HG03378 (cell line): ENCODE measurements at regions not wholly inside any gene's neighbourhood (a gene's known extent, or its start where the extent isn't known, plus 50 kb on each side); places are given as distances from the start of the nearest gene placed in this dataset.
"Not testable (repeated sequence)": the region's sequence is repeated elsewhere in the genome, so short reads cannot be mapped to it uniquely, and the experiment has no call there.

Experiments
- ATAC-seq: cut with Tn5 transposase; IDR thresholded peaks from one replicate; pipeline ENCODE4 v1.9.1; 2021; ENCODE audit warnings: mild to moderate bottlenecking, moderate library complexity; ENCODE audit not compliant: unreplicated experiment

DNA sequence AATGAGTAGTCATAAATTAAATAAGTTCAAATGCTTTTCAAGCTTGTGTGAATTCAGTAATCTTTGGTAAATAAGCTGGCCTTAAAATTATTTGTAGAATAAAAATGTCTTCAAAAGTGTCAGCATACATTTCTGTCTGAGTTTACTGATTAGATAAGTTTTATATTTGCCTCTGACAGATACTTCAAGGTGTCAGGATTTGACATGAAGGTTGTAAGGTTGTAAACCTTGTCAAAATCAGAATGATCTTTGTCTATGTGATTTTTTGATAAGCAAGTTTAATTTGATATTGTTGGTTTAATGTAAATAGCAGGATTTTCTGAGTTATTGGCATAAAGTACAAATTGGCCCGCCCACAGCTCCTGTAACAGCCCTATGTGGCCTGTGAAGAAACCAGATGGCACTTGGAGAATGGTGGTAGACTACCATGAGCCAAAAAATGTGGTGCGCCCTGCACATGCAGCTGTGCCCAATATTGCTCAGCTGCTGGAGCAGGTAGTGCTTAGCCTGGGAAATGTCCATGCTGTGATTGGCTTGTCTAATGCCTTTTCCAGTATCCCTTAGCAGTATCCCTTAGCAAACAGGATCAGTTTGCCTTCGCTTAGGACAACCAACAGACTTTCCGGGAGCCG is 188.0 kb upstream of the SPHKAP start:
- ATAC-seq = no peak

DNA sequence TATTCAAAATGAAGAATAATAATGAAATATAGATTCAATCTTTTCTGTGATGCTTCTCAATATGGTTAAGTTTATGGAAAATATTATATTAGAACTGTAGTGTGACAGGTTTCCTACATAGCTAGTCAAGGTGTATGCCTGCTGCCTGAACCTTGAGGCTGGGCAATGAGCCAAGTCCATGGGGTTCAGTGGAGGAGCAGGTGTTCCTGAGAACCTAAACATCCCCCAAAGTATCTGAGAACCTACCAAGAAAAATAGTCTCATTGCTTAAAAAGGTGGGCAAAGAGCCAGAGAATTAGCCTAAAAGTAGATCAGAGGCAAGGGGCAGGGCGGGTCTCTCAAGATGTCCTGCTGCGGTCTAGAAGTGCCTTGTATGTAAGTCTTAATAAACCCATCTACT is 185.9 kb upstream of the SPHKAP start:
- ATAC-seq = no peak

DNA sequence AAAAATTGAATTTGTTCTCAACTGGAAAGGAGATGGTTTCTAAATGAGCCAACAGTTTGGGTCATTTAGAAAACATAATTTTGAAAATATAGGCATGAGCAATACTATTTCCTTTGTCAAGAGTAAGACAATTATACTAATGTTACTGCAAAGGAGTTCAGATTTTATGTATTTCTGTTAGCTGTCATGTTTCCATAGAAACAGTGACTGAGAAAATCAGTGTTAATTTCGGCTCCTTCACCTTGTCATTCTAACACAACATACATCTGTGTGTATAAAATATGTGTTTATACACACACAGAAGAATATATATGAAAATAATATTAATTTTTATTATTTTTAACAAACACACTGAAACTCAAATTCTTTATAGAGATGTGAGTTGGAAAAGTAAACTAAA is 178.0 kb upstream of the SPHKAP start:
- ATAC-seq = no peak

DNA sequence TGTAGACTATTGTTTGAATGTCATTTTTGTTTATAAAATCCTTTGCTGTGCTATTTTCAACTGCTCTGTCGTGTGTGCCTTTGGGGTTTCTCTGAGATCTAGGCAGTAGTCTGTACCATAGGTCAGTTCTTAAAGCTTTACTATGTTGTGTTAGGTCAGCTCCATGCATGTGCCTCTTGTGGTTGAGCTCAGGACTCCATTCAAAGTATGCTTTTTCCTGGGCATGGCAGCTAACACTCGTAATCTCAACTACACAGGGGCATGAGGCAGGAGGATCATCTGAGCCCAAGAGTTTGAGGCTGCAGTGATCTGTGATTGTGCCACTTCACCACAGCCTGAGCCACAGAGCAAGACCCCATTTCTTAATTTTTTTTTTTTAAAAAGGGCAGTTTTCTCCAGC is 174.4 kb upstream of the SPHKAP start:
- ATAC-seq = no peak

DNA sequence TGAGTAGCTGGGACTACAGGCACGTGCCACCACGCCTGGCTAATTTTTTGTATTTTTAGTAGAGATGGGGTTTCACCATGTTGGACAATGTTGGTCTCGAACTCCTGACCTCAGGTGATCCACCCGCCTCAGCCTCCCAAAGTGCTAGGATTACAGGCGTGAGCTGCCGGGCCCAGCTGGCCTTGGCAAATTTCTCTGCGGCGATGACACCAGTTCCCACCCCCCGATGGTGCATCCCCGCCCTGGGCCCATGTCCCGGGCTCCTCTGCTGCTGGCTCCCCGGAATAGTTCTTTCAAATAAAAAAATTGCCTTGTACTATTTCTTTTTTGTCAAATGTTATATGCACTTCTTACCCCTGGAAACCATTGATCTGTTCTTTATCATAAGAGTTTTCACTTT is 171.5 kb upstream of the SPHKAP start:
- ATAC-seq = not testable (repeated sequence)

DNA sequence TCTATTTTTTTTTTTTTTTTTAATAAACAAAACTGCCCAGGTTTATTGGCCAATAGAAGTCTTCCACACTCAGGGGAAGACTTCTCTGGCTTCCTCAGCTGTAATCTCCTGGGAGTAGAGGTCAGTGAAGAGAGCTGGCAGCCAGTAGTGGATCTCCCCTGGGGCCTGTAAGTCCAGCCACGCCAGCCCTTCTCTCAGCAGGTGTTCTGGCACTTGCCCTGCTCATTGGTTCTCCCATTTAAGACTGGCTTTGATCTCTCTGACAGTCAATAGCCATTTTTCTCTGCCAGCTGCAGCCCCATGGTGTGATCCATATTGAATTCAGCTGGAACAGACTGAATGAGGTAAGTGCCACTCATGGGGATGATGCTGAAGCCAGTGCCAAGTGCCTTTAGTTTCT is 170.6 kb upstream of the SPHKAP start:
- ATAC-seq = no peak

DNA sequence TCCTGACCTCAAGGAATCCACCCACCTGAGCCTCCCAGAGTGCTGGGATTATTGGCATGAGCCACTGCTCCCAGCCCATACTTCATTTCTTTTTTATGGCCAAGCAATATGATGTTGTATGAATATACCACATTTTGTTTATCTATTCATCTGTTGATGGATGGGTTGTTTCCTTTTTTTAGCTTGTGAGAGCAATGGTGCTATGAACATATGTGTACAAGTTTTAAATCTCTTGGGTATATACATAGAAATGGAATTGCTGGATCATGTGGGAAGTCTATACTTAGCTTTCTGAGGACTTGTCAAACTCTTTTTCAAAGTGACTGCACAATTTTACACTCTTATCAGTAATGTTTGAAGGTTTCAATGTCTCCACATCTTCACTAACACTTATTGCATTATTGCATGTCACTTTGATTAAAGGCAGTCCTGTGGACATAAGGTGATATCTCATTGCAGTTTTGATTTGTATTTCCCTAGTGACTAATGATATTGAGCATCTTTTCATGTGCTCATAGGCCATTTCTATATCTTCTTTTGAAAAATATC is 167.1 kb upstream of the SPHKAP start:
- no peak for ATAC-seq

DNA sequence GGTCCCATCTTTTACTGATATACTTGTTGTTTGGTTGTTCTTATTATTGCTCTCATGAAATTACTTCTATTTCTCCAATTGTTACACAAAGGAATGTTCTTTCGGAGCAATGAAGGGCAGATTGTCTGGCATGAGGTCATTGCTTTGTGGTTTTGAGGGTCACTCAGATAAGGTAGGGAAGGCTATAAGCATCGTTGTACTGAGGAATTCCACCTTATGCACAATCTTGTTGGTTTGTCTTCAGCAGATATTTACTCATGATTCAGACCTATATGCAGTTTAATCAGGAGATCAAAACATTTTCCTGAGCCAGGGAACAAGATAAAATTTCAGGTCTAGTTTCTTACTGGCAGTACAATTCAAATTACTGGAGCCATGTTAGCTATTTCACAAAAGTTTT is 163.0 kb upstream of the SPHKAP start:
- ATAC-seq = no peak

DNA sequence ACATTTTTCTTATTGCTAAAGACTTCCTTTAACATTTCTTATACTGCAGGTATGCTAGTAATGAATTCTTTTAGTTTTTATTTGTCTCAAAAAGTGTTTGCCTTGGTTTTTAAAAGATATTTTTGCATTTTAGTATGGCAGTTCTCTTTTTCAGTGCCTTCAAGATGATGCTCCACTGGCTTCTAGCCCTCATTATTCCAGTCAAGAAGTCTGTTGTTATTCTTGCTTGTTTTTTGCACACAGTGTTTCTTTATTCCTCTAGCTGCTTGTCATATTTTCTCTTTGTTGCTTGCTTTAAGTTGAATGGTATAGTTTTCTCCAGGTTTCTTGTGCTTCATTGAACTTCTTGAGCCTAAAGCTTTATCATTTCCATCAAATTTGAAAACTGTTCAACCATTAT is 158.0 kb upstream of the SPHKAP start:
- ATAC-seq = no peak

DNA sequence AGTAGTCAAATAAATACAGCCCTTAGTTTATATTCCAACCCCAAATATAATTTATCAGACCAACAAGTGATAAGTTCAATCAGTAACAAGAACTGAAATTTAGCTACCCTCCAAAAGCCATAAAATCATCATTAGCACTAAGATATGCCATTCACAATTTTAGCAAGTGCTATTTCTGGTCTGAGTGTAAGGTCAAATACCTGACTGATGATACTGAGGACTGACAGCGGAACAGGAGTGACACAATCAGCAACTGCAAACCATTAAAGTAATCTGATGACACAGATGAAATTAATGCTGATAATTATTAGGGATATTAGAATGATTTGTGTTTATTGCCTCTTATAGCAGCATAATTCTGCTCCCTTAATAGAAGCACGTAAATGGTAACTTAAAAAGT is 152.7 kb upstream of the SPHKAP start:
- ATAC-seq = no peak

DNA sequence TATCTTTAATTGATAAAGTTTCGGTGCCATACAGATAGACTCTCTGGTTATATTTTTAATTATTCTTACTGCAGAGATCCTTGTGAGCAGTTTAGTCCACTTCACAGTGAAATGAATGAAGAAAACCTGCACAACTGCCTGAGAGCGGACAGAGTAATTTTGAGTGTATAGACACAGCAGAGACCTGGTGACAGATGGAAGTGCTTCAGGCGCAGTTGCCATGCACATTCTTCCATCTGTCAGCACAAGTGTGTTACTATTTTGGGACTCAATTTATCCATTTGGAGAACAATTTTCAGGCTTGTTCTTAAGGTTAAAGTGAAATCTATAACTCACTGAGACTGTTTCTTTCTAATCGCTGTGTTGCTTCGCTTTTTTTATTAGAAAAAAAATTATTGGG is 147.8 kb upstream of the SPHKAP start:
- no peak for ATAC-seq

DNA sequence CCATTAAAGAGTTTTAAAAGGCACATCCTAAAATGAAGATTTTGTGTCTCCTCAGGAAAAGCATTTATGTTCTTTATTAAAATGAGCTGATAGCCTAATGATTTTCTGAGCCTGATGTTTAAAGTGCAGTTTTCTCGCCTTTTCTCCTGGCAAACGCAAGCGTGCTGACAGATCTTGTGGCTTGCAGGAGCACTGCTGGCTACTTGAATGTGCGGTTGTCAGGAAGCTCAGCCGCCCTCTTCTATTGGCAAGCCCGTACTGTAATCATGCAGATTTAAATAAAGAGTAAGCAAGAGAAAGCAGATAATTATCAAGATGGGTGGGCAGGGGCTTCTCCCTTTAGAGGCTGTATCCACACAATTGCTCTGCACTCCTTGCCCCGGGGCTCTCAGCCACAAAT is 139.5 kb upstream of the SPHKAP start:
- ATAC-seq = no peak

DNA sequence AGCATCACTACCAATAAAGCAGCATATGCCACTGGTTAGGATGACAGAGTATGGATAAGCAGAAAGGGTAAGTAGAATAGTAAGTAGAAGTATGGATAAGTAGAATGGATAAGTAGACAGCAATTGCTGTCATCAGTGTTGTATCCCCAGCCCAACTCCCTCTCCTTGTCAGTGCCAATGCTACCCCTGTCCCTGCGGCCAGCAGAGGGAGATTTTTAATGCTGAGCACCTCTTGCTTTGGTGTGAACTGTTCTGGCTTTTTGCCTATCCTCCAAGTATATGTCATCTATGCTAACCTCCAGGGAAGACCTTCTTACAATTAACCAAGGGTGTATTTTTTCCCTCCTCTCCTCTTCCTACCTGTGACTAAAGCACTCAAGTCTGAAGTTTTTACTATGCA is 136.7 kb upstream of the SPHKAP start:
- ATAC-seq = no peak

DNA sequence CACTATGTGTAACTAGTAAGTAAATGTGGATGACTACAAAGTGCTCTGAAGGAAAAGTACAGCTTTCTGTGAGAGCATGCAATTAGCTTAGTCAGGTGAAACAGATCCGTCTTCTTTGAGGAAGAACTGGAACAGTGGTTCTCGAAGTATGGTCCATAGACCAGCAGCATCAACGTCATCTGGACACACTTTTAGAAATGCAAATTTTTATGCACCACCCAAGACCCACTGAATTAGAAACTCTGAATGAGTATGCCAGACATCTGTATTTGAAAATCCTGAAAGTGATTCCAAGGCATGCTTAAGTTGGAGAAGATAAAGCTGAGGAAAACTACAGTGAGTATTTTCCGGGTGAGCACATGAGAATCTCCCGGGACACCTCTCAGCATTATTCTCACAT is 130.7 kb upstream of the SPHKAP start:
- no peak for ATAC-seq

DNA sequence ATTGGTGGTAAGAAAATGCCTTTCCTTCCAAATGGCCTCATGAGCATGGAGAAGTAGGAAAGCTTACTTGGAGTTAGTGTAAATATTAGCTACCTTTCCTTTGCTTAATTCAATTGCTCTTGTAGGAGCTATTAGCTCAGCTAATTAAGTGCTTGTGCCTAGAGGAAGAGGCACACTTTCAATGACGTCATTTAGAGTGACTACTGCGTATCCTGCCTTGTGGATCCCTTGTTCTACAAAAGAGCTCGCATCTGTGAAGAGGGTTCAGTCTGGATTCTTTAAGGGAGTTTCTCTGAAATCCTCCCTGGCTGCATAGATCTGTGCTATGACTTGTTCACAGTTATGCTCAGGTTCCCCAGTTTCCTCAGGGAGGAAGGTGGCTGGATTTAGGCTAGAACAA is 122.5 kb upstream of the SPHKAP start:
- ATAC-seq = no peak

DNA sequence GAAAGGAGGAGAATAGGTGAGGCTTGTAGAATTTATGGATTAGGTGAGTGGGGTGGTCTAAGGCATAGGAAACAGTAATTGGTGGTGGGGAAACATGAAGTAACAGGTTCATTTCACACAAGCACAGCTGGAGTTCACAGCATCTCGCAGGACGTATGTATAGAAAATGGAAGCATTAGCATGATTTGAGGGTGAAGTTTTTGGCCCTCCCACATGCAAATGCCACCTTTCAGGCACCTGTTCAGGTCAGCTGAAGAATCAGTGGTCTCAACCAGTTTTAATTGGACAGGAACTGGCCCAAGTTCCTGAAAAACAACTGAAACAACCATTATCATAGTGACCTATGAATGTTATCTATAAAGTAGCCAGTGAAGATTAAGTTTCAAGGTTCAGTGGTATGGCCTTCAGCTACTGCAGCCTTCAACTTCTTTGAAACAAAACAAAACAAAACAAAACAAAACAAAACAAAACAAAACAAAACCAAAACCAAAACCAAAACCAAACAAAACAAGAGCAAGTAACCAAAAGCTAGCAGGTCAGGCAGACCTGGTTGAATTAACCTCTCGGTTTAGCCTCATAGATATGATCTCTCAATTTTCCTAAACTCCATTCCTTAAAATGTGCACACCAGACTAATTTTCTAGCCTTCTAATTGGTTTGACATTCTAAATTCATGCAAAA is 102.1 kb upstream of the SPHKAP start:
- no peak for ATAC-seq

DNA sequence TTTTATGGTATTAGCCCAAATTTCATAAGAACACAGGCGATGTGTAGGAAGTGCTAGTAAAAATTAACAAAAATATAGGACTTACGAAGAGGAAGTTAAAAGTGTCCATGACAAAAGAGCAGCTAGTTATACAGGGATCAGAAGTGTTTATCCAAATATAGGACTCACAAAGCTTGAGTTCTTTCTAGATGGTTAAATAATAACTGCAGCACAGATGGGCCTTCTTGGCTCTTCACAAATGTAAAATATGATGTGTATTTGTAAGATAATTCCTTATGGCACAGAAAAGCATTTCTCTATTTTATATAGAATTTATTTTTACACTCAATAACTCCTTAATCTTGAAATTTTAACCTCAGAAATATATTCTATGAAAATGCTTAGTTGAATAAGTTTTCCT is 100.9 kb upstream of the SPHKAP start:
- no peak for ATAC-seq

DNA sequence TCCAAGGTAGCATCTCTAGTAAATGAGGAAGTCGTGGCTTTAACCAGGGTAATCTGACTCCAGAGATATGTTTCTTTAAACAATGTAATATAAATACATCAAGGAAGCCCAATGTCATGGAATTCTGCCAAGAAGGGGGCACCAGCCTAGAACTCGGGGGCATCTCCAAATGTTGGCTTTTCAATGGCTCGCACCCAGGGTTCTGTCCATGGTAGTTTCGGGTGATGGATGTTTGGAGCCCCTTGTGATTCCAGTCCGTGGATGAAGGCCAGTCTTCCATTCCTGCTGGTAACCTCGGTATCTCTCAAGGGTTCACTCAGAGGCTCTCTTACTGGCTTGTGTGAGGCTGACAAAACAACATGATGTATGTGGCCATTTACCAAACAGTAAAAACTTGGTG is 91.7 kb upstream of the SPHKAP start:
- ATAC-seq = no peak

DNA sequence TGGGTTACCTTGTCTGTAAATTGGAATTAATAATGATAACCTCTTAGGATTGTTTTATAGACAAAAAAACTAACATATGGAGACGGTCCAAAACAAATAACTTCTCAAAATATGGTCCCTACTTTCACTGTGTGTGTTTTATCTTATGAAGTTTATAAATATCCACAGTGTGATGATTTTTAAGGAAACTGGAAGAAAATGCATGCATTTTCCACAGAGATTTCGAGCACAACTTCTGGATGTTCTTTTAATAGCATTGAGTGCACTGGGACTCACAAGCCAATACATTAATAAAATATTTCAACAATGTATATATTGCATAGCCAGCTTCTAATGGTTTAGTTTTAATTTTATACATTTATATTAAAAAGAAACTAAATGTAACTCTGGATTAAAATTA is 87.9 kb upstream of the SPHKAP start:
- ATAC-seq = no peak

DNA sequence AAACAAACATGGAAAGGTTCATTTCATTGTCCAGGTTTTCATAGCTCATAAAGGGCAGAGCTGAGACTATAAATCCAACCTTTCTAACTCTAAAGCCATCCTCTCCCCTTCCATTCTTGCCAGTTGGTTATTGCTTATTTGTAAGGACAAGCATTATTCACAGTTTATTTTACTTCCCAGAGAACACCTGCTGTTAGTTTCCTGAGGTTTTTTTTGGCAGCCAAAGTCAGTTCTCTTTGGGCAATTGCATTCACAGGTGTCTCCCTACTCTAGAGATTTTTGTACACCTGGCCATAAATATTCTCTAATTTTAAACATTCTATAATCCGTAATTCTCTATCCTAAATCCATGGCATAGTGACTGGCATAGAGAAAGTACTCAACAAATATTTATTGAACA is 87.3 kb upstream of the SPHKAP start:
- ATAC-seq = no peak

DNA sequence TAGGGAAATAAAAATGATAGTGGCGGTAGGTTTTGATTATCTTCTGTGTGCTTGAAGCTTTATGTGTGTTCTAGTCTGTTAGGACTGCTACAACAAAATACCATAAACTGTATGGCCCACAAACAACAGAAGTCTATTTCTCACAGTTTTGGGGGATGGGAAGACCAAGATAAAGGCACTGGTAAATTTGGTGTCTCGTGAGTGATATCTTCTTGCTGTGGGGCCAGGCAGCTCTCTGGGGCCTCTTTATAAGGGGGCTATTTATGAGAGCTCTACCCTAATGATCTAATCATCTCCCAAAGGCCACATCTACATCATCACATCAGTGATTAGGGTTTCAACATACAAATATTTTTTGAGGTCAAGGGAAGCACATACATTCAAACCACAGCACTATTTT is 86.8 kb upstream of the SPHKAP start:
- no peak for ATAC-seq

DNA sequence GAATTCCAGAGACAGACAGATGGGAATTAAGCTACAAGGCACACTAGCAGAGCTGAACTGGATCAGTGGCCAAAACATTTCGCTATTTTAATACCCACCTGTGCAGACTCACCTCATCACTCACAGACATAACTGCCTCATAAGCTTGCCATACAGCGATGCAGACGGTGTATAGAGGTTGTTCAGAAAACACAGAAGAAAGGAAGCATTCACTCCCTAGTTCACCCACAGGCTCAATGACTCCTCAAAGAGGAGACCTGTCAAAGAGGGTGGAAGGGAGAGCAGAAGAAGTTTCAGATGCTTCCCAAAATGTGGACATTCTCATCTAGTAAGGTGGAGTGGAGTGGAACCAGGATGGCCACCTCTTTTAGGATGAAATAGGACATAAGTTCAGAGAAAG is 81.7 kb upstream of the SPHKAP start:
- ATAC-seq = no peak

DNA sequence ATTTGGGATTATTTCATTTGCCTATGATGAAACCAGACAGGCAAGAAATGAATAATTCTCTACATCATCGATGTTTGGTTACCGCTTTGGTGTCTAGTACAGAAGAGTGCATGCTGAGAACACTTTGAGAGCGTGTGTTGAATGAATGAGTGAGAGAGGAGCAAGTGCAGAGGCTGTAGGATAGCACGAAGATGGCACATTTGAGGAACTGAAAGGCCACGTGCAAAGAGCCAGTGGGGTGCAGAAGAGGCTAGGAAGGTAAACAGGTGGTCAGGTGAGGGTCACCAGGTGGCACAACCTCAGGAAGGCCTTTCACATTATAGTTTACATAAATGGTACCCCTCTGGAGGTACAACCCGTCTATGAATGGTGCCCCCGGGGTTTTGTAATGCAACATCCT is 80.1 kb upstream of the SPHKAP start:
- no peak for ATAC-seq
